ENCODE measurements at regions not wholly inside any gene's neighbourhood (a gene's known extent, or its start where the extent isn't known, plus 50 kb on each side); places are given as distances from the start of the nearest gene placed in this dataset.

- no peaks in the 10 kb centered on the region for H3K79me2 ChIP-seq (ENCODE audit: low read length)
- H3K27me3 ChIP-seq (ENCODE audit: low read depth, low read length): no peaks in the 10 kb centered on the region
- no peaks in the 10 kb centered on the region for H3K36me3 ChIP-seq (replicated peaks; ENCODE audit: low read depth, low read length)
- H3K9me3 ChIP-seq (ENCODE audit: insufficient read depth, low read length): no peaks in the 10 kb centered on the region
- no peak overlapping the region for H3K4me2 ChIP-seq (ENCODE audit: low read length)
- TF ChIP-seq CTCF (IDR thresholded peaks at IDR 0.05; ENCODE audit: low read depth, low read length) (no peak), EZH2phosphoT487 (IDR thresholded peaks at IDR 0.05; ENCODE audit: low read depth) (no peak)
- no peak overlapping the region for H3K27ac ChIP-seq (ENCODE audit: low read length)
- no peak overlapping the region for H3K9ac ChIP-seq (ENCODE audit: low read length)
- peaks cover 6% of the 10 kb centered on the region; the same call in 1 of the 2 replicates for H3K4me1 ChIP-seq (ENCODE audit: low read length)
- no peak overlapping the region for H2AFZ ChIP-seq (ENCODE audit: low read depth, low read length)
- H3K4me3 ChIP-seq (ENCODE audit: low read length): no peak overlapping the region
- H4K20me1 ChIP-seq (ENCODE audit: insufficient read depth, low read length): no peaks in the 10 kb centered on the region
Measured at GRCh38 chr15:53462651-53463050, 296.8 kb downstream of the WDR72 start.

GRCh38 chr15:53461677-53462076 lies 297.8 kb downstream of the WDR72 start:
- H3K27ac ChIP-seq (ENCODE audit: low read length): no peak overlapping the region
- no peak overlapping the region for H2AFZ ChIP-seq (ENCODE audit: low read depth, low read length)
- TF ChIP-seq CTCF (IDR thresholded peaks at IDR 0.05; ENCODE audit: low read depth, low read length): no peak
- no peak for TF ChIP-seq EZH2phosphoT487 (IDR thresholded peaks at IDR 0.05; ENCODE audit: low read depth)
- H4K20me1 ChIP-seq (ENCODE audit: insufficient read depth, low read length): no peaks in the 10 kb centered on the region
- H3K4me1 ChIP-seq (ENCODE audit: low read length): peaks cover 6% of the 10 kb centered on the region; the same call in 1 of the 2 replicates
- H3K27me3 ChIP-seq (ENCODE audit: low read depth, low read length): no peaks in the 10 kb centered on the region
- H3K9ac ChIP-seq (ENCODE audit: low read length): no peak overlapping the region
- no peak overlapping the region for H3K4me3 ChIP-seq (ENCODE audit: low read length)
- no peak overlapping the region for H3K4me2 ChIP-seq (ENCODE audit: low read length)
- no peaks in the 10 kb centered on the region for H3K36me3 ChIP-seq (replicated peaks; ENCODE audit: low read depth, low read length)
- H3K9me3 ChIP-seq (ENCODE audit: insufficient read depth, low read length): no peaks in the 10 kb centered on the region
- H3K79me2 ChIP-seq (ENCODE audit: low read length): no peaks in the 10 kb centered on the region

GRCh38 chr15:53458736-53459135 lies 300.7 kb downstream of the WDR72 start:
- Histone ChIP-seq H2AFZ (ENCODE audit: low read depth, low read length) (no peak overlapping the region), H3K27ac (ENCODE audit: low read length) (no peak overlapping the region), H4K20me1 (ENCODE audit: insufficient read depth, low read length) (no peaks in the 10 kb centered on the region), H3K4me1 (ENCODE audit: low read length) (peaks cover 6% of the 10 kb centered on the region; the same call in 1 of the 2 replicates), H3K4me2 (ENCODE audit: low read length) (no peak overlapping the region), H3K4me3 (ENCODE audit: low read length) (no peak overlapping the region), H3K9ac (ENCODE audit: low read length) (no peak overlapping the region), H3K79me2 (ENCODE audit: low read length) (no peaks in the 10 kb centered on the region), H3K27me3 (ENCODE audit: low read depth, low read length) (no peaks in the 10 kb centered on the region), H3K9me3 (ENCODE audit: insufficient read depth, low read length) (no peaks in the 10 kb centered on the region), H3K36me3 (replicated peaks; ENCODE audit: low read depth, low read length) (no peaks in the 10 kb centered on the region)
- TF ChIP-seq EZH2phosphoT487 (IDR thresholded peaks at IDR 0.05; ENCODE audit: low read depth): no peak
- no peak for TF ChIP-seq CTCF (IDR thresholded peaks at IDR 0.05; ENCODE audit: low read depth, low read length)

- TF ChIP-seq EZH2phosphoT487 (IDR thresholded peaks at IDR 0.05; ENCODE audit: low read depth) (no peak), CTCF (IDR thresholded peaks at IDR 0.05; ENCODE audit: low read depth, low read length) (no peak)
- Histone ChIP-seq H3K4me2 (ENCODE audit: low read length) (no peak overlapping the region), H3K9ac (ENCODE audit: low read length) (no peak overlapping the region), H3K79me2 (ENCODE audit: low read length) (no peaks in the 10 kb centered on the region), H3K4me1 (ENCODE audit: low read length) (peaks cover 1% of the 10 kb centered on the region; the same call in 1 of the 2 replicates), H2AFZ (ENCODE audit: low read depth, low read length) (no peak overlapping the region), H3K27me3 (ENCODE audit: low read depth, low read length) (no peaks in the 10 kb centered on the region), H3K4me3 (ENCODE audit: low read length) (no peak overlapping the region), H4K20me1 (ENCODE audit: insufficient read depth, low read length) (no peaks in the 10 kb centered on the region), H3K27ac (ENCODE audit: low read length) (no peak overlapping the region), H3K9me3 (ENCODE audit: insufficient read depth, low read length) (no peaks in the 10 kb centered on the region), H3K36me3 (replicated peaks; ENCODE audit: low read depth, low read length) (no peaks in the 10 kb centered on the region)
Measured at GRCh38 chr15:53457479-53457878, 302.0 kb downstream of the WDR72 start.
